GM18505 (cell line): ENCODE measurements at regions not wholly inside any gene's neighbourhood (a gene's known extent, or its start where the extent isn't known, plus 50 kb on each side); places are given as distances from the start of the nearest gene placed in this dataset.
A peak's percentile ranks its signal among the peaks of the same experiment; 100 is the strongest.

Experiments
- ATAC-seq: cut with Tn5 transposase; IDR thresholded peaks from one replicate; pipeline ENCODE4 v1.9.1; 2021; ENCODE audit not compliant: unreplicated experiment
- POLR2A ChIP-seq: IDR thresholded peaks from 4 replicates; pipeline ENCODE4 v1.6.1; 2011; ENCODE audit warnings: borderline replicate concordance; ENCODE audit not compliant: insufficient read depth, insufficient read length; ENCODE audit errors: extremely low read depth

DNA sequence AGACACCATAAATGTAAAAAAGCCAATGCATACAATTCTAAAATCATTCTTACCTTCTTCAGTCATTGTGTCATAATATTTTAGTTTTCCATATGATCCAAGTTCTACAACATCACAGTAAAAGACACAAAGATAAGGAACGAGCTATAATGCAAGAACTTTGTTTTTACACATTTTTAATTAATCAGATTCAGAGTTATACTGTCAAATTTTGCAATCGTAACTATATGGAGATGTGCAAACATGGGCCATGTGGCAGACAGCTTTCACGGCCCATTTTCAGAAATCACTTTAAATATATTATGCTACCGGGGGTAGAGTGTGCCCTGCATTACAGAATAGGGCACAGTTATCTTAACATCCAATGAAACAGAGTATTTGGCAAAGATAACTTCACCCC is 188.4 kb downstream of the ACER2 start:
- TF ChIP-seq POLR2A = no peak
- ATAC-seq = no peak

DNA sequence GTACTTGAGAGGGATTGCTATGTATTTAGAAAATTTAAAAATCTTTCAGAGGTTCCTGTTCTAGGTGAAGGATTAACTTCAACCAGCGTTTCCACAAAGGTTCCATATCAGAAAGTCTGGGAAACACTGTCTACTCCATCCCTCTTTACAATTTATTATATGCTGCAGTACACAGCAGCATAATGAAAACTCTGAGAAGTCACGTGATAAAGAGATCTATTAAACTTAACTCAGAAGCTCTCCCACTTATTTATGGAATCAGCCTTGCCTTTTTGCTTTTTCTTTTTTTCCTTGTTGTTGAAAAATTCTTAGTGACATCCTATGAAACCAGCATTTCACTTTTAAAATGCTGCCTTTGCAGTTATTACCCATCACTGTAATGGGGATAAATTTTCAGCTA is 186.2 kb downstream of the ACER2 start:
- no peak for TF ChIP-seq POLR2A
- ATAC-seq = no peak

DNA sequence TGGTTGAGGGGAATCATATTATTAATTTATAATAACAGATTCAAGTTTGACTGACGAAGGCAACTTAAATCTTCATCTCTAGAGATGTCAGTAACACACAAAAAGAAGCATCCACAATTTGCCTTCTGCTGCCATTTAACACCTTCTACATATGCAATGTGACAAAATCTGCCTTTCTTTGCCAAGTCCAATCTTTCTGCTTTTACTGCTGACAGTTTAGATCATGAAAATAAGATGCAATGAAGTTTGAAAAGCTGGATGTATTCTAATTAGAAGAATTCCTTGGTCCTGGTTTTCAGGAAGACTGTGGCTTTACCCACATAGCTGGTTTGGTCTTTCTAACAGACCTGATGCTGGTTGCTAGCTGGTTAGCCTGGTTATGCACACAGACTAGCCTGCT is 178.9 kb downstream of the ACER2 start:
- TF ChIP-seq POLR2A = no peak
- no peak for ATAC-seq

DNA sequence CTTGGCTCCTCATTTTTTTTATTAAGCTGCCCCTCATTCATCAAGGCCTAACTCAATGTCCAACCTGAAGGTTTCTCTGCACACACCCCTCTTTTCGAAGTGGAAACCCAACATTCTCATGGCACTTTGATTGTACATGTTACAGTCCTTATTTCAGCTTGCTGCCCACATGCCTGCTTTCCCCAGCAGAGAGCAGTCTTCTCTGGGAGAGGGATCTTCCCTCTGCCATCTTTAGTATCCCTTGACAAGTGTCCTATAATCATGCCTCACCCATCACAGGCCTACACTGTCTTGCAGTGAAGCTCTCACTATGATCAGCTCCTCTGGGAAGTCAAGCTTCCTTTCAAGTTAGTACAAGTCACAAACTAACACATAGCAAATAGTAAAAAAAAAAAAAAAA is 175.1 kb downstream of the ACER2 start:
- no peak for TF ChIP-seq POLR2A
- no peak for ATAC-seq

DNA sequence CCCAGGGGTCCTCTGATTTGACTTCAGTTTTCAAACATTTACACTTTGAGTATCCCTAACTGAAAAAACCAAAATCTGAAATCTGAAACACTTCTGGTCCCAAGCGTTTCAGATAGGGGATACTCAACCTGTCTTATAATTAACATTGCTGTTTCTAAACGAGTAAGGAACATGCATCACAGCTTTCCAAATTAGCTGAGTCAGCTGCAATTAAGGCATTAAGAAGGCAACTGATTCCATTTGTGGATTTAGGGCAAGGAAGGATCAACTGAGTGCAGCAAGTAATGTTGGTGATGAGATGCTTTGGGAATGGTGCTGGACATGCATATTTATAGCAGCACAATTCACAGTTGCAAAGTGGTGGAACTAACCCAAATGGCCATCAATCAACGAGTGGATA is 168.6 kb downstream of the ACER2 start:
- no peak for TF ChIP-seq POLR2A
- no peak for ATAC-seq

DNA sequence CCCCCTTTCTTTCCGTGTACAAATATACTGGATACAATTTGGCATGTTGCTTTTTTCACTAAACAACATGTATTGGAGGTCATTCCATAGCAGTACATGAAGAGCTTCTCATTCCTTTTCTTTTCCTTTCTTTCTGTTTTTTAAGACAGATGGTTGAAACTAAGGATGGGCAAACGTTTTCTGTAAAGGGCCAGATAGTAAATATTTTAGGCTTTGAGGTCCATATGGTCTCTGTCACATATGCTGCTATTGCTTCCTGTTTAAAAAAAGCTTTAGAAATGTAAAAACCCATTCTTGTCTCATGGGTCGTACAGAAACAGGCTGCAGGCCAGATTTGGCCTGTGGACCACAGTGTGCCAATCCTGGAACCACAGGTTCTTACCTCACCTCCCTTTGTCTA is 160.1 kb downstream of the ACER2 start:
- TF ChIP-seq POLR2A = no peak
- ATAC-seq = no peak

DNA sequence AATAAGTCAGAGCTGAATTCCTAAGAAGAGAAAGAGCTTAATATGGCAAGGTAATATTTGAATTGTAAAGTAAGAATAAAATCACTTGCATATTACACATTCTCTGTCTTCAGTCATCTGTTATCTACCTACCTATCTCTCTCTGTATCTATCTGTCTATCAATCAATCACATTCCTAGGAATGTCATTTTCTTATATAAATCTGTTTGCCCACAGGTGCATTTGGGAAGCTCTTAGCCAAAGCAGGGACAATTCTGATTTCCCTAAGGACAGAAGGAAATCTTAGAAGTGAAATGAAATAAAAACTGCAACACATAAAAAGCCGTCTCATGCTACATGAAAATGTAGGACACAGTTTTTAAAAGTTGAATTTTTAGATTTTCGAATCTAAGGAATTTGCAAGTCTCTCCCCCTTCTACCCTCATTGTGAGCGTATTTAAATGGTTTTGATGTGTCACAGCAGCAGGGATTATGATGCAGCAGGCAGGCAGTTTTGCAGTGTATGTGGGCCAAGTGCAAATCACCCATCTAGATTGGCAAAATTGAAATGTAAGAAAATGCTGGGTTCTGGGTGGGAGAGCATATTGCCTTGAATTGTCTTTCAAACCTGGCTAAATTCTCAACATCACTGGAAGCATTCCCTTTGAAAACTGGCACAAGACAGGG is 155.7 kb downstream of the ACER2 start:
- TF ChIP-seq POLR2A = no peak
- ATAC-seq = no peak

DNA sequence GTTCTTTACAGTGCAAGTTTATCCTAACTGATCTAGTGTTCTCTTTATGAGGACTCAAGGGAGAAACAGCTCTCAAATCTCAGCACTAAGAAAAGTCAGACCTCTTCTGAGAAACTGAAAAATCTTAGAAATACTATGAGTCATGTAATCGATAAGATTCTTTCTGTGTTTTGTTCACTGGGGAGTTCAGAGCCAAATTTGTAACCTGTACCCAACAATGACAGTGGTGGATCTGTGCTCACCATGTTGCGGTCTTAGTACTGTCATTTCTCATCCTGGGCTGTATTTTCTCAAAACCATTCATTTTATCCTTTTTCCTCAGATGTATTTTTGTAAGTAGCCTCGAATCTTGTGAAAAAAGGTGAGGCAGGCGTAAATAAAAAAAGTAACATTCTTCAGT is 146.4 kb downstream of the ACER2 start:
- no peak for ATAC-seq
- no peak for TF ChIP-seq POLR2A

DNA sequence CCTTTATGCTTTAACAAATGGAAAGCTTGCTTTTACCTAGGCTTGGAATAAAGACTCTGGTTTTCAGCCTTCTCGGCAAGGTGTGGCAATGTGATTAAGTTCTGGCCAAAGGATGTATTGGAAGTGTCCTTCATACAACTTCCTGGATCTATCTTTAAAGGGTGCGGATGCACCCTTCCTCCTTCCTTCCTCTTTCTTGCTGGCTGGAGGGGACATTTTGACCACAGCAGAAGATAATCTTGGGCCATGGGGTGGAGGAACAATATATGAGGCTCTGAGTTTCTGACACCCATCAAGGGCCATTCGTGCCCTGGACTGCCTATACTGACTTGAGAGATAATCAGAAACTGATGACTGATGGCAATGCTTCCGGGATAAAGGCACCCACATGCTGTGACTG is 145.7 kb downstream of the ACER2 start:
- ATAC-seq = no peak
- TF ChIP-seq POLR2A = no peak

DNA sequence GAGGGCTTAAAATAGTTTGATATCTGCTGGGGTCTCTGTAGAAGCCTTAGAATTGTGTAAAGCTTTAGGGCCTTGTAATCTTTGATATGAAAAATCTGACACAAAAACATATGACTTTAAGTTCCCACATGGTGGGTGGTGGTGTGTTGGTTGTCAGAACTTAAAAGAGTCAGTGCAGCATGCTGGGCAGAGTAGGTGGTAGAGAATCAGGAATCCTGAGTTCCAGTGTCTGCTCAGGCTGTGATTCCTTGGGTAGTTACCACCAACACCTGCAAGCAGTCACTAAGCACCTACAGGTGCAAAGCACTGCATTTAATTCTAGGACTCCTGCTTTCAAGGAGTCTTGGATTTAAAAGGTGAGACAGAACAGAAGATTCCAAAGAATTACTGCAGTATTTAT is 144.6 kb downstream of the ACER2 start:
- ATAC-seq = no peak
- no peak for TF ChIP-seq POLR2A

DNA sequence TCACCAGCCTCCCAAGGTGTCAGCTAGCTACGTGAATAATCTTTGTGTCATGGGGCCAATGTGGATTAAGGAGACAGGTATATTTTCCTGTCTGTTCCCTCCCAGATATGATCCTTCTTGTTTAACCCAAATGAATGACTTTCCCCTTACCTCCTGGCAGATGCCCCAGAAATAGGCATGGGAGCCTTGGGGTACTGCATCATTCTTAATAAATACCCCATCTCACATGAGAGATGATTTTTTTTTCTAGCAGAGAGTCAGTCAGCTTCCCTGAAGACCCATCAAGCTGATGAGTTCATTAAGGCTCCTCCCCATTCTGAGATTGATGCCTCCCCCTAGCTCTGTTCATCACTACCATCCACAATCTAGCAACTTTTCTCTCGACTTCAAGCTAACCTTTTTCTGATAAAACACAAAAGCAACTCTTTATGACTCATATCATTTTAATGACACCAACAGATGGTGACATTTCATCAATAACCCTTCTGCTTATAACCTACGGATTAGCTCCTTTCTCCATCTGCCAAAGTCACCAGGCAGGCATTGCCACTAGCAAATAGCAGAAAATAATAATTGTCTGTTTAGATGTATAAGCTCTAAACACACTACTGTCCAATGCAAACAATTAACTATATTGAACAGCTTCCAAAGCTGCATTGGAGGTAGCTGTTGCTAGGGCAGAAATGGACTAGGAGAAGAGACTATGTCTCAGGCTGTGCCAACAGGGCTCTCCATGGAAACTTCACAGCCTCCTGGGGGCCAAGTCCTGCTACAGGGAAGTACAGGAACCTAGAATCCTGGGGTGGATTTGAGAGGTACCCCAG is 143.7 kb downstream of the ACER2 start:
- TF ChIP-seq POLR2A = no peak
- no peak for ATAC-seq

DNA sequence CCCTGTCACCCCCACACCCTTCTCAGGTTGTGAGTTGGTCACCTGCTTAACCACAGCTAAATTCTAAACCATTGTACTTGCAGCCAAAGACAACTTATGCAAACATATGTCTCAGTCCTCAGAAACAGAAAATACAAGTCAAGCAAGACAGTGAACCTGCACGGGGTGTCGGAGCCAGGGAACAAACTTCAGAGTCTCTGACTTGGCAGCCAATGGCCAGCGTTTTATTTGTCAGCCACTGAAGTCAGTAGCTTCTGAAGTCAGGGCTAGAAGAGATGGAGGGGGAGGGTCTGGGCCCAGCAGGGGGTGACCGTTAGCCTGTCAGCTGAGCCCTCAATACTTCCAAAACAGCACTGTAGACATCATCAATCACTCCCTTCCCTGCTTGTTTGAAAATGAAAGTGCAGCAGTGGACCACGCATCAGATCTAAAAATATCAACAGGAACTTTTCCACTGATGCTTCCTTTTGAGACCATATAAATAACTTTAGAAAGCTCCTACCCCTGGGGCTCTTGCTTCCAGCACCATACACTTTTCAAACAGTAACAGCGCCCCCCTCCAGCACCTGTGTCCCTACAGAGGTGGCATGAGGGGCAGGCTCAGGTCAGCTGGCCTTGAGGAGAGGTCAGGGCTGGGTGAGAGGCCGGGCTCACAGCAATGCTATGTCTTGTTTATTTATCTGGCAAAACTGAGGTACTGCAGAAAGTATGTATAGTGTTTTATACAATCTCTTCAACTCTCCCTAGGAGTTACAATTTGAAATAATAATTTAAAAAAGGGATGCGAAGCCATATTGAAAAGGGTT is 142.5 kb downstream of the ACER2 start:
- TF ChIP-seq POLR2A = no peak
- ATAC-seq = peak; percentile 65

DNA sequence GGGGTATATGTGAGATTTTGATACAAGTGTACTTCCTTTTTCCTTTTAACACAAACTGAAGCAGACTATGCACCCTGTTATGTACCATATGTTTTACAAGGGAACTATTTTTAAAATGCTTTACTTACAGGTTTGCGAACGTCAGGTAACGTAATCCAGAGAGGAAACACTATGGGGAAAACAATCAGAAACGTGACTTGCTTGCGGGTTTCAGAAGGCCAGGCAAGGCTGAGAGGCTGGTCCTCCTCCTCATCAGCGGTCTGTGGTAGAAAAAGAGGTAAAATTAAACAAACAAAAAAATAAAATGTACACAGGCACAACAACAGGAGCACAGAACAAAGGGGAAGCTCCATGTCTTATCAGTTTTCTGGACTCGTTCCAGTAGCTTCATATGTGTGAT is 141.2 kb downstream of the ACER2 start:
- no peak for ATAC-seq
- no peak for TF ChIP-seq POLR2A

DNA sequence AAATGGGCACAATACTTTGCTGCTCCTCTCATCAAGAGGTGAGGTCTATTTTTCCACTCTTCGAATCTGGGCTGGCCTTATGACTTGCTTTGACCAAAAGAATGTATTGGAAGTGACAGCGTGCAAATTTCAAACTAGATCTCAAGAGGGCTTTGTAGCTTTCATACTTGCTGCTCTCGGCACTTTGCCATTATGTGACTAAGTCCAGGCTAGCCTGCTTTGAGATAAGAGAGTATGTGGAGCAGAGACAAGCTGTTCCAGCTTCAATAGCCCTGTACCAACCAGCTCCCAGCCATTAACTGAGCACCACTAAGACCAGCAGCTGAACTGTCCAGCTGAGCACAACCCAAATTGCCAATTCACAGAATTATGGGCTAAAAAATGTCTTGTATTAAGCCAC is 124.6 kb downstream of the ACER2 start:
- no peak for ATAC-seq
- TF ChIP-seq POLR2A = no peak

DNA sequence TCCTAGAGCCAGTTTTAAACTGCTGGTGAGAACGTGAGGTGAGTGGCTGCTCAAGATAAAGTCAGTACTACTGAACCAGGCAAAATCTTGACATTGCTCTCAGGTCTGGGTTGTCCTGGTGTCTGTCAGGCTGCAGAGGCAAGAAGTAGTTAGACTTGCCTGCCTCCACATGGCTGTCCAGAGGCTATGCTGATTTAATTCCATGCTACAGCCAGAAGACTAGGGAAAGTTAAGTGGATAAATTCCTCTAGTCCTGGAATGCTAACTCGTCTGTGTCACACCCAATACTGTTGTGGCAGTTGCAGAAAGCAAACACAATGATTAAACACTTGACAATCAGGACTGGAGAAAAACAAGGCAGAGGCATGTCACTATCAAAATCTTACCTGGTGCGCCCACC is 118.9 kb downstream of the ACER2 start:
- TF ChIP-seq POLR2A = no peak
- no peak for ATAC-seq

DNA sequence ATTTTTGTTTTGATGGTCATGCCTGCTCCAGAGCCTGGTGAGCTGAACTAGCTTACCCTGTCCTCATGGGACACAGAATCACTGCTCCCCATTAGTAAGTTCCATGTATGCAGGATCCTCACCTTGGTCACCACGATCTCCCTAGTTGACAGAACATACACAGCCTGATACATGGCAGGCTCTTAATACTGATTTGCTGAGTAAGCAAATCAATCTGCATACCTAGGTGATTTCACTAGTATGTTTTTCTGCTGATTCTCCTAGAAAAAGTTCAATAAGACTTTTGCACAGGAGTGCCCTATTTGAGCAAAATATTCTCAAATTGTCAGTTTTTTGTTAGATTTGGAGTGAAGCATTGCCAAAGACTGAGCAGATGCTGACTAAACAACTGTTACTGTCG is 113.7 kb downstream of the ACER2 start:
- no peak for ATAC-seq

More for the DNA sequence above, 113.7 kb downstream of the ACER2 start:
- TF ChIP-seq POLR2A = no peak
